WTC11 (cell line): ENCODE measurements at regions not wholly inside any gene's neighbourhood (a gene's known extent, or its start where the extent isn't known, plus 50 kb on each side); places are given as distances from the start of the nearest gene placed in this dataset.

Experiments used
- ATF2 ChIP-seq: sonication (generic); formaldehyde crosslinking; IDR thresholded peaks from 2 replicates; pipeline ENCODE4 v1.8.1; 2022; ENCODE audit warnings: low read depth, missing genetic modification reagents, borderline replicate concordance
- ETV6 ChIP-seq: sonication (generic); formaldehyde crosslinking; IDR thresholded peaks from 2 replicates; pipeline ENCODE4 v1.8.1; 2022; ENCODE audit warnings: mild to moderate bottlenecking, missing genetic modification reagents
- FOXP4 ChIP-seq: sonication (generic); formaldehyde crosslinking; IDR thresholded peaks from 2 replicates; pipeline ENCODE4 v1.8.0; 2022; ENCODE audit warnings: mild to moderate bottlenecking, missing genetic modification reagents
- JUN ChIP-seq: sonication (generic); formaldehyde crosslinking; IDR thresholded peaks from 2 replicates; pipeline ENCODE4 v1.8.0; 2023; ENCODE audit warnings: mild to moderate bottlenecking, missing genetic modification reagents
- MXD4 ChIP-seq: fragments of 250-450 bp; sonication (Bioruptor Pico); IDR thresholded peaks from 2 replicates; pipeline ENCODE4 v1.8.0; 2021; ENCODE audit warnings: mild to moderate bottlenecking, moderate library complexity, borderline replicate concordance
- NFYB ChIP-seq: sonication (generic); formaldehyde crosslinking; conservative IDR thresholded peaks from 2 replicates; pipeline ENCODE4 v1.8.0; 2022; ENCODE audit warnings: low read depth, missing genetic modification reagents
- TEAD1 ChIP-seq: sonication (generic); formaldehyde crosslinking; IDR thresholded peaks from 2 replicates; pipeline ENCODE4 v1.8.0; 2022; ENCODE audit warnings: mild to moderate bottlenecking, missing genetic modification reagents
- TF ChIP-seq, protein P1 (sequence below): sonication (generic); formaldehyde crosslinking; IDR thresholded peaks from 2 replicates; pipeline ENCODE4 v1.8.1; 2023; ENCODE audit warnings: mild to moderate bottlenecking, missing genetic modification reagents, moderate library complexity
- TF ChIP-seq, protein P2 (sequence below): fragments of 200-600 bp; IDR thresholded peaks from 2 replicates; pipeline ENCODE4 v1.8.0; 2022; ENCODE audit warnings: antibody characterized with exemption
- TF ChIP-seq, protein P3 (sequence below): sonication (generic); formaldehyde crosslinking; IDR thresholded peaks from 2 replicates; pipeline ENCODE4 v1.8.1; 2022; ENCODE audit warnings: low read depth, mild to moderate bottlenecking, moderate library complexity, missing genetic modification reagents, borderline replicate concordance

GRCh38 chr2:59034106-59034505 lies 793.0 kb upstream of the FANCL start:
- TF ChIP-seq JUN (CRISPR knock-in tag), result no peak
- TF ChIP-seq, protein P1, sequence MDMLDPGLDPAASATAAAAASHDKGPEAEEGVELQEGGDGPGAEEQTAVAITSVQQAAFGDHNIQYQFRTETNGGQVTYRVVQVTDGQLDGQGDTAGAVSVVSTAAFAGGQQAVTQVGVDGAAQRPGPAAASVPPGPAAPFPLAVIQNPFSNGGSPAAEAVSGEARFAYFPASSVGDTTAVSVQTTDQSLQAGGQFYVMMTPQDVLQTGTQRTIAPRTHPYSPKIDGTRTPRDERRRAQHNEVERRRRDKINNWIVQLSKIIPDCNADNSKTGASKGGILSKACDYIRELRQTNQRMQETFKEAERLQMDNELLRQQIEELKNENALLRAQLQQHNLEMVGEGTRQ (CRISPR knock-in tag), result no peak
- TF ChIP-seq, protein P2, sequence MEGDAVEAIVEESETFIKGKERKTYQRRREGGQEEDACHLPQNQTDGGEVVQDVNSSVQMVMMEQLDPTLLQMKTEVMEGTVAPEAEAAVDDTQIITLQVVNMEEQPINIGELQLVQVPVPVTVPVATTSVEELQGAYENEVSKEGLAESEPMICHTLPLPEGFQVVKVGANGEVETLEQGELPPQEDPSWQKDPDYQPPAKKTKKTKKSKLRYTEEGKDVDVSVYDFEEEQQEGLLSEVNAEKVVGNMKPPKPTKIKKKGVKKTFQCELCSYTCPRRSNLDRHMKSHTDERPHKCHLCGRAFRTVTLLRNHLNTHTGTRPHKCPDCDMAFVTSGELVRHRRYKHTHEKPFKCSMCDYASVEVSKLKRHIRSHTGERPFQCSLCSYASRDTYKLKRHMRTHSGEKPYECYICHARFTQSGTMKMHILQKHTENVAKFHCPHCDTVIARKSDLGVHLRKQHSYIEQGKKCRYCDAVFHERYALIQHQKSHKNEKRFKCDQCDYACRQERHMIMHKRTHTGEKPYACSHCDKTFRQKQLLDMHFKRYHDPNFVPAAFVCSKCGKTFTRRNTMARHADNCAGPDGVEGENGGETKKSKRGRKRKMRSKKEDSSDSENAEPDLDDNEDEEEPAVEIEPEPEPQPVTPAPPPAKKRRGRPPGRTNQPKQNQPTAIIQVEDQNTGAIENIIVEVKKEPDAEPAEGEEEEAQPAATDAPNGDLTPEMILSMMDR, result no peak
- no peak for TF ChIP-seq FOXP4 (CRISPR knock-in tag)
- TF ChIP-seq NFYB (CRISPR knock-in tag), result no peak
- TF ChIP-seq, protein P3, sequence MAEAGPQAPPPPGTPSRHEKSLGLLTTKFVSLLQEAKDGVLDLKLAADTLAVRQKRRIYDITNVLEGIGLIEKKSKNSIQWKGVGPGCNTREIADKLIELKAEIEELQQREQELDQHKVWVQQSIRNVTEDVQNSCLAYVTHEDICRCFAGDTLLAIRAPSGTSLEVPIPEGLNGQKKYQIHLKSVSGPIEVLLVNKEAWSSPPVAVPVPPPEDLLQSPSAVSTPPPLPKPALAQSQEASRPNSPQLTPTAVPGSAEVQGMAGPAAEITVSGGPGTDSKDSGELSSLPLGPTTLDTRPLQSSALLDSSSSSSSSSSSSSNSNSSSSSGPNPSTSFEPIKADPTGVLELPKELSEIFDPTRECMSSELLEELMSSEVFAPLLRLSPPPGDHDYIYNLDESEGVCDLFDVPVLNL (CRISPR knock-in tag), result no peak
- no peak for TF ChIP-seq ATF2 (CRISPR knock-in tag)
- TF ChIP-seq TEAD1 (CRISPR knock-in tag), result no peak
- TF ChIP-seq ETV6, result no peak
- TF ChIP-seq MXD4 (CRISPR knock-in tag), result no peak
